ENCODE measurements at regions not wholly inside any gene's neighbourhood (a gene's known extent, or its start where the extent isn't known, plus 50 kb on each side); places are given as distances from the start of the nearest gene placed in this dataset.

DNA sequence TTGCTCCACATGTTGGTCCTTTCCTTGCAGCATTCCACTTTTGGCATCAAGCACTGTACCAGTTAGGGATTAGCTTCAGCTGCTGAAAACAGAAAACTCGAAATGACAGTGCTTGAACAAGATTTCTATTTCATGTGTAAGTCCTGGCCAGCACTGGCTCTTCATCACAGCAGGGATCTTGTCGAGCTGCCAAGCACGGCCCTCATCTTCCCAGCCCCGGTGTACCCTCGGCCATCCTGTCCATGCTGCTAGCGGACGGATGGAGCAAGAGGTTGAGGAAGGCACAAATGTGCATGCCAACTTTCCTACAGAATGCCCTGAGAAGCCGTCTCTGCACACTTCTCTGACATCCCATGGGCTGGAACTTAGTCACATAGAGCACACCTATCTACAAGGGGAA lies 130.6 kb downstream of the TENT4A start:
- Mint-ChIP-seq H3K9me3 (ENCODE audit: unreplicated experiment) (peaks cover 5% of the 10 kb centered on the region), H3K27ac (ENCODE audit: unreplicated experiment) (no peak overlapping the region), H3K4me3 (ENCODE audit: unreplicated experiment) (no peak overlapping the region), H3K4me1 (ENCODE audit: unreplicated experiment) (no peaks in the 10 kb centered on the region), H3K36me3 (ENCODE audit: unreplicated experiment) (no peaks in the 10 kb centered on the region), H3K27me3 (ENCODE audit: unreplicated experiment) (peaks cover 2% of the 10 kb centered on the region)
- TF ChIP-seq, protein P1, sequence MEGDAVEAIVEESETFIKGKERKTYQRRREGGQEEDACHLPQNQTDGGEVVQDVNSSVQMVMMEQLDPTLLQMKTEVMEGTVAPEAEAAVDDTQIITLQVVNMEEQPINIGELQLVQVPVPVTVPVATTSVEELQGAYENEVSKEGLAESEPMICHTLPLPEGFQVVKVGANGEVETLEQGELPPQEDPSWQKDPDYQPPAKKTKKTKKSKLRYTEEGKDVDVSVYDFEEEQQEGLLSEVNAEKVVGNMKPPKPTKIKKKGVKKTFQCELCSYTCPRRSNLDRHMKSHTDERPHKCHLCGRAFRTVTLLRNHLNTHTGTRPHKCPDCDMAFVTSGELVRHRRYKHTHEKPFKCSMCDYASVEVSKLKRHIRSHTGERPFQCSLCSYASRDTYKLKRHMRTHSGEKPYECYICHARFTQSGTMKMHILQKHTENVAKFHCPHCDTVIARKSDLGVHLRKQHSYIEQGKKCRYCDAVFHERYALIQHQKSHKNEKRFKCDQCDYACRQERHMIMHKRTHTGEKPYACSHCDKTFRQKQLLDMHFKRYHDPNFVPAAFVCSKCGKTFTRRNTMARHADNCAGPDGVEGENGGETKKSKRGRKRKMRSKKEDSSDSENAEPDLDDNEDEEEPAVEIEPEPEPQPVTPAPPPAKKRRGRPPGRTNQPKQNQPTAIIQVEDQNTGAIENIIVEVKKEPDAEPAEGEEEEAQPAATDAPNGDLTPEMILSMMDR (IDR thresholded peaks at IDR 0.05): no peak
- DNase-seq (ENCODE audit: extremely low spot score, unreplicated experiment): peak; percentile 65

DNA sequence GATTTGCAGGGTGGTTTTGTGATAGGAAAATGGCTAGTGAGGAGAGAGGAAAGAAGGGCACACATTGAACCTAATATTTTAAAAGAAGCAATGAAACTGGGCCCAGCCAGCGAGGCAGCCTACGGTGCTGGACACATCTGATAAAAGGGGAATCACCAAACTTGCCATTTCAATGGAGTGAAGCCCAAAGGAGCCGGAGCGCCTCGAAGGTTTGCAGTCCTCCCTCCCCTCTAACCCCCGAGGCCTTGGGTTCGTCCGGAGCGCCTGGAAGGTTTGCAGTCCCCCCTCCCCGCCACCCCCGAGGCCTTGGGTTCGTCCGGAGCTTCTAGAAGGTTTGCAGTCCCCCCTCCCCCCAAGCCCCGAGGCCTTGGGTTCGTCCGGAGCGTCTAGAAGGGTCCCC lies 132.6 kb downstream of the TENT4A start:
- H3K4me1 Mint-ChIP-seq (ENCODE audit: unreplicated experiment): no peaks in the 10 kb centered on the region

DNA sequence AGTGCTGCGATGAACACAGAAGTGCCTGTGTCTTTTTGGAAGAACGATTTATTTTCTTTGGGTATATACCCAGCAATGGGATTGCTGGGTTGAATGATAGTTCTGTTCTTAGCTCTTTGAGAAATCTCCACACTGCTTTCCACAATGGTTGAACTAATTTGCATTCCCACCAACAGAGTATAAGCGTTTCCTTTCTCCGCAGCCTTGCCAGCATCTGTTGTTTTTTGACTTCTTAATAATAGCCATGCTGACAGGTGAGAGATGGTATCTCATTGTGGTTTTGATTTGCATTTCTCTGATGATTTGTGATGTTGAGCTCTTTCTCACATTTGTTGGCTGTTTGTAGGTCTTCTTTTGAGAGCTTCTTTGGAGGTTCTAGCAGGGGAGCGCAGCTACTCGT lies 134.6 kb downstream of the TENT4A start:
- H3K4me3 Mint-ChIP-seq (ENCODE audit: unreplicated experiment): no peak overlapping the region
- H3K27me3 Mint-ChIP-seq (ENCODE audit: unreplicated experiment): no peaks in the 10 kb centered on the region

More for the DNA sequence above, 132.6 kb downstream of the TENT4A start:
- TF ChIP-seq, protein P1 (IDR thresholded peaks at IDR 0.05): no peak
- peaks cover 9% of the 10 kb centered on the region for H3K9me3 Mint-ChIP-seq (ENCODE audit: unreplicated experiment)
- peak; percentile 60 for DNase-seq (ENCODE audit: extremely low spot score, unreplicated experiment)
- no peaks in the 10 kb centered on the region for H3K27me3 Mint-ChIP-seq (ENCODE audit: unreplicated experiment)
- H3K36me3 Mint-ChIP-seq (ENCODE audit: unreplicated experiment): no peaks in the 10 kb centered on the region
- H3K4me3 Mint-ChIP-seq (ENCODE audit: unreplicated experiment): no peak overlapping the region
- H3K27ac Mint-ChIP-seq (ENCODE audit: unreplicated experiment): no peak overlapping the region

DNA sequence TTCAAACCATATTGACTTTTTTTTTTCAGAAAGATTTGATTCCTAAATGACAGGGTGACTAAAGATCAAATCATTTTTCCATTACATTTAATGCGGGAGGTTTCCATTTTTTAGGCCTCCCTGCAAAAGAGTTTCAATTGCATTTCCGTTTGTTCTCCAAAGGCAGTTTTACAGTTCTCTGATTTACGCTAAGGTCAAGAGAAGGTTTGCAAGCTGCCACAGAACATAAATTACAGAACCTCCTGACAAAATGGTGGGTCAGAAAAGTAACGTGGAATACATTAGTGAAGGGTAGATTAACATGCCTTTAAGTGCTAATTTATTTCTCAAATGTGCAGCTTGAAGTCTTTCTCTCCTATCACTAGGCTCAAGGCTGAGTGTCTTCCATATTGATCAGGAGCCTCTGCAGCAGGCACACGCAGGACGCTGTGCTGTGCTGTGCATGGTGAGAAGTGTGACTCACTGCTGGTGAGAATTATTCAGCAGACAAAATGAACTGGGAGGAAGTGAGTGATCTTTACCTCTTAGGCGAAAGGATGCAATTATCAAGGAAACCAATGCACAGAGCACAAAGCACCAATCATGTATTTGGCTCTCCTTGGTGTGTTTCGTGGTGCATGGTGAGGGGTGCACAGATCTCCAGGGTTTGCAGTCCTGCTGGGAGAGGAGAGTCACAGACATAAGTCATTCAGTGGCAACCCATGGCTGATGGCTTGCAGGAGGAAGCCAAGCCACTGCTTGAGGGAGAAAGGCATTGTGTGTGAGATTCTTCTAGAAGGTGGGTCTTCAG lies 136.3 kb downstream of the TENT4A start:
- peaks cover 28% of the 10 kb centered on the region for H3K9me3 Mint-ChIP-seq (ENCODE audit: unreplicated experiment)
- no peaks in the 10 kb centered on the region for H3K4me1 Mint-ChIP-seq (ENCODE audit: unreplicated experiment)
- TF ChIP-seq, protein P1 (IDR thresholded peaks at IDR 0.05): no peak
- no peaks in the 10 kb centered on the region for H3K27me3 Mint-ChIP-seq (ENCODE audit: unreplicated experiment)
- no peak overlapping the region for H3K4me3 Mint-ChIP-seq (ENCODE audit: unreplicated experiment)
- H3K27ac Mint-ChIP-seq (ENCODE audit: unreplicated experiment): no peak overlapping the region
- peak; percentile 30 for DNase-seq (ENCODE audit: extremely low spot score, unreplicated experiment)
- H3K36me3 Mint-ChIP-seq (ENCODE audit: unreplicated experiment): no peaks in the 10 kb centered on the region

More for the DNA sequence above, 134.6 kb downstream of the TENT4A start:
- Mint-ChIP-seq H3K9me3 (ENCODE audit: unreplicated experiment) (peaks cover 21% of the 10 kb centered on the region), H3K27ac (ENCODE audit: unreplicated experiment) (no peak overlapping the region), H3K36me3 (ENCODE audit: unreplicated experiment) (no peaks in the 10 kb centered on the region), H3K4me1 (ENCODE audit: unreplicated experiment) (no peaks in the 10 kb centered on the region)
- TF ChIP-seq, protein P1 (IDR thresholded peaks at IDR 0.05): no peak
- DNase-seq (ENCODE audit: extremely low spot score, unreplicated experiment): no peak

DNA sequence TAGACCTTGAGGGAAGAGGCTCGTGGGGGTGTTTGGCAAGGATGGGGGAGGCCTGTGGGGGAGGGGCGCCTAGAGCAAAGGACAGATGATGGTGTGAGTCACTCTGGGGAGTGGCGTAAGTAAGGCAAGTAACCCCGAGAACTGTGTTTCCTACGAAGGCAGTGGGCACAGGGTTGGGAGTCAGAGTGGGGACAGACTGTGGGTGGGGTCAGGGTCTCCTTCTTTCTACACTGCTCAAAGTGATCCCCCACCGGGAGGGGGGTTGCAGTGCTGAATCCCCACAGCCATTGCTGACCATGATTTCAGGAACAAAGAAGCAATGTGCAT lies 136.8 kb downstream of the TENT4A start:
- Mint-ChIP-seq H3K36me3 (ENCODE audit: unreplicated experiment) (no peaks in the 10 kb centered on the region), H3K9me3 (ENCODE audit: unreplicated experiment) (peaks cover 28% of the 10 kb centered on the region), H3K27me3 (ENCODE audit: unreplicated experiment) (no peaks in the 10 kb centered on the region), H3K4me1 (ENCODE audit: unreplicated experiment) (no peaks in the 10 kb centered on the region), H3K27ac (ENCODE audit: unreplicated experiment) (no peak overlapping the region), H3K4me3 (ENCODE audit: unreplicated experiment) (no peak overlapping the region)
- TF ChIP-seq, protein P1 (IDR thresholded peaks at IDR 0.05): no peak
- peak; percentile 68 for DNase-seq (ENCODE audit: extremely low spot score, unreplicated experiment)
